ENCODE measurements at regions not wholly inside any gene's neighbourhood (a gene's known extent, or its start where the extent isn't known, plus 50 kb on each side); places are given as distances from the start of the nearest gene placed in this dataset.

- TF ChIP-seq, protein P1, sequence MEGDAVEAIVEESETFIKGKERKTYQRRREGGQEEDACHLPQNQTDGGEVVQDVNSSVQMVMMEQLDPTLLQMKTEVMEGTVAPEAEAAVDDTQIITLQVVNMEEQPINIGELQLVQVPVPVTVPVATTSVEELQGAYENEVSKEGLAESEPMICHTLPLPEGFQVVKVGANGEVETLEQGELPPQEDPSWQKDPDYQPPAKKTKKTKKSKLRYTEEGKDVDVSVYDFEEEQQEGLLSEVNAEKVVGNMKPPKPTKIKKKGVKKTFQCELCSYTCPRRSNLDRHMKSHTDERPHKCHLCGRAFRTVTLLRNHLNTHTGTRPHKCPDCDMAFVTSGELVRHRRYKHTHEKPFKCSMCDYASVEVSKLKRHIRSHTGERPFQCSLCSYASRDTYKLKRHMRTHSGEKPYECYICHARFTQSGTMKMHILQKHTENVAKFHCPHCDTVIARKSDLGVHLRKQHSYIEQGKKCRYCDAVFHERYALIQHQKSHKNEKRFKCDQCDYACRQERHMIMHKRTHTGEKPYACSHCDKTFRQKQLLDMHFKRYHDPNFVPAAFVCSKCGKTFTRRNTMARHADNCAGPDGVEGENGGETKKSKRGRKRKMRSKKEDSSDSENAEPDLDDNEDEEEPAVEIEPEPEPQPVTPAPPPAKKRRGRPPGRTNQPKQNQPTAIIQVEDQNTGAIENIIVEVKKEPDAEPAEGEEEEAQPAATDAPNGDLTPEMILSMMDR (conservative IDR thresholded peaks at IDR 0.05; ENCODE audit: low read depth, low read length), result no peak
- no peak for TF ChIP-seq EZH2 (IDR thresholded peaks at IDR 0.05; ENCODE audit: borderline replicate concordance, low read depth, low read length, poor library complexity, severe bottlenecking)
Observed at GRCh38 chr5:56589481-56589860, 225.9 kb upstream of the MAP3K1 start.
